ENCODE measurements at regions not wholly inside any gene's neighbourhood (a gene's known extent, or its start where the extent isn't known, plus 50 kb on each side); places are given as distances from the start of the nearest gene placed in this dataset.

DNA sequence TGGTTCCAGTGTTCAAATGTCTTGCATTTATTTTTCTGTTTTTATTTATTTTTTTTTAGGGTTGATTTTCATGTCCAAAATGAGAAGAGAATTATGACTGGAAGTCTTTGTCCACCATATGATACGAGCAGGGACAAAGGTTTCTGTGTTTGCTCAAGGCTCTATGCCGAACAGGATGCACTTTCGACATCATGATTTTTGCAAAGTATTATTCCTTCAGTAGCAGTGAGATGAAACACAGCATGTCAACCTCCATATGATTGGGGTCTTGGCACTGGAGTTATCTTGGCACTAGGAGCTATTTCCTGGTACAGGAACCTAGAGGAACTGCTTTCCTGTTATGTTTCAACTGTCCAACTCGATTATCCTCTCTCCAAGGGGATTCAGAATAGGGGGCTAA is 72.6 kb downstream of the UCHL1 start:
- Mint-ChIP-seq H3K27ac (no peak overlapping the region), H3K9me3 (ENCODE audit: low read depth) (no peaks in the 10 kb centered on the region), H3K36me3 (ENCODE audit: low read depth) (no peaks in the 10 kb centered on the region), H3K4me1 (no peaks in the 10 kb centered on the region), H3K27me3 (peaks cover 11% of the 10 kb centered on the region), H3K4me3 (no peak overlapping the region)
- DNase-seq (no peak), ATAC-seq (no peak)
- ChIA-PET POLR2A (no interaction called here), CTCF (no interaction called here)
- intact Hi-C loops (cut with DNase I, micrococcal nuclease) = no loop called here

DNA sequence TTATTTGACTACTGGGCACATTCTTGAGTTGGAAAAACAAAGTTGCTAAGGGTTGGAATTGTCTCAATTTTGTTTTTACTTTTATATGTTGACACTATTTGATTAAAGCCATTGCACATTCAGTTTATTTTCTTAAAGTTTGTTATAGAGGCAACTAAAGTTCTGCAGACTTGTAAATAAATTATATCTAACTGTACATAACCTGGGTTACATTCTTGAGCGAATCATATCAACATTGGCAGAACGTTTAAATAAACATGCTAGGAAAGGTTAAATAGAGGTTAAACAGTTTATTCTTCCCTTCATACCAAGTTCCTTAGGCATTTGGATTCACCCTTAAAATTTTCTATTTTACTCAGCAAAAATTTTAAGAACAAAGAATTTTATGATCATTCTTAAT is 74.5 kb downstream of the UCHL1 start:
- Mint-ChIP-seq H3K27me3 (peaks cover 6% of the 10 kb centered on the region), H3K27ac (no peak overlapping the region), H3K9me3 (ENCODE audit: low read depth) (no peaks in the 10 kb centered on the region), H3K4me1 (no peaks in the 10 kb centered on the region), H3K4me3 (no peak overlapping the region), H3K36me3 (ENCODE audit: low read depth) (no peaks in the 10 kb centered on the region)
- no peak for DNase-seq
- CTCF ChIA-PET = no interaction called here
- no peak for ATAC-seq
- intact Hi-C loops (cut with DNase I, micrococcal nuclease) = no loop called here
- POLR2A ChIA-PET = no interaction called here

DNA sequence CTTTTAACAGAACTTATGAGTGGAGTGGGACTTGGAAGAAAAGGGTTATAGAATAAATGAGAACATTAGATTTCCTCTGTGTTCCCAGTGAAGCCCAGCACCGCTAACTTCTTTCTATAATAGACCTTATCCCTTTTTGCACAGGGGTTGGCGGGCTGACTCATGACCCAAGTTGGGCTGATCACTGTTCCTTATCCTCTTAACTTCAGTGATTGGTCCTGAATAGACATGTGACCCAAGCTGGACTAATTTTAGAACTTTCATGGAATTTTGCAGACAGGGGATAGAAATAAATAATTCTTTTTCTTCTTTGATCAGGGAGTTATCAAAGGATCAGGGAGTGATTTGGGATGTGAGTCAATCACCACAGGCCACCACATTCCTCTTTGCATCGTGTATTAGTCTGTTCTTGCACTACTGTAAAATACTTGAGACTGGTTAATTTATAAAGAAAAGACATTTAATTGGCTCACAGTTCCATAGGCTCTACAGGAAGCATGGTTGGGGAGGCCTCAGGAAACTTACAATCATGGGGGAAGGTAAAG is 75.9 kb downstream of the UCHL1 start:
- Mint-ChIP-seq H3K27me3 (peaks cover 5% of the 10 kb centered on the region), H3K9me3 (ENCODE audit: low read depth) (no peaks in the 10 kb centered on the region), H3K36me3 (ENCODE audit: low read depth) (no peaks in the 10 kb centered on the region), H3K4me1 (no peaks in the 10 kb centered on the region), H3K27ac (no peak overlapping the region), H3K4me3 (no peak overlapping the region)
- ChIA-PET POLR2A (no interaction called here), CTCF (no interaction called here)
- DNase-seq (no peak), ATAC-seq (no peak)
- intact Hi-C loops (cut with DNase I, micrococcal nuclease) = no loop called here

DNA sequence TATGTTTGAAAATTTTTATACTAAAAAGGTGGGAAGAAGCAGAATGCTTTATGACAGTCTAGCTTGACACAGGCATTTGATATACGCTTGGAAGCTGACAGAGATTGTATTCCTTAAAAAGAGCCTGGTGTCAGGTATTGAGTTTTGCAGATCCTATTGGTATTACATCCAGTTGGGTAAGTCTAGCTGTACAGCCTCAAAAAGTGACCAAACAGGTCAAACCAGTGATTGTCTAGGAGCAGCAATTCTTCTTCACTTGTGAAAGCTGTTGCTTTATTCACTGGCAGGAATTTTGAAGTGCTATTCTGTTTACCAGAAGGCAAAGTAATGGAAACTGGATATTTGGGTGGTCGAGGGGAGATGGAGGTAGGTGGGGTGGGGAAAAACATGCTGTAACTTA is 77.5 kb downstream of the UCHL1 start:
- ChIA-PET POLR2A (no interaction called here), CTCF (no interaction called here)
- H3K4me3 Mint-ChIP-seq = no peak overlapping the region
- DNase-seq = no peak
- intact Hi-C loops (cut with DNase I, micrococcal nuclease) = no loop called here
- no peak for ATAC-seq
- peaks cover 5% of the 10 kb centered on the region for H3K27me3 Mint-ChIP-seq
- H3K36me3 Mint-ChIP-seq (ENCODE audit: low read depth) = no peaks in the 10 kb centered on the region
- H3K9me3 Mint-ChIP-seq (ENCODE audit: low read depth) = peaks cover 2% of the 10 kb centered on the region
- no peaks in the 10 kb centered on the region for H3K4me1 Mint-ChIP-seq
- no peak overlapping the region for H3K27ac Mint-ChIP-seq

DNA sequence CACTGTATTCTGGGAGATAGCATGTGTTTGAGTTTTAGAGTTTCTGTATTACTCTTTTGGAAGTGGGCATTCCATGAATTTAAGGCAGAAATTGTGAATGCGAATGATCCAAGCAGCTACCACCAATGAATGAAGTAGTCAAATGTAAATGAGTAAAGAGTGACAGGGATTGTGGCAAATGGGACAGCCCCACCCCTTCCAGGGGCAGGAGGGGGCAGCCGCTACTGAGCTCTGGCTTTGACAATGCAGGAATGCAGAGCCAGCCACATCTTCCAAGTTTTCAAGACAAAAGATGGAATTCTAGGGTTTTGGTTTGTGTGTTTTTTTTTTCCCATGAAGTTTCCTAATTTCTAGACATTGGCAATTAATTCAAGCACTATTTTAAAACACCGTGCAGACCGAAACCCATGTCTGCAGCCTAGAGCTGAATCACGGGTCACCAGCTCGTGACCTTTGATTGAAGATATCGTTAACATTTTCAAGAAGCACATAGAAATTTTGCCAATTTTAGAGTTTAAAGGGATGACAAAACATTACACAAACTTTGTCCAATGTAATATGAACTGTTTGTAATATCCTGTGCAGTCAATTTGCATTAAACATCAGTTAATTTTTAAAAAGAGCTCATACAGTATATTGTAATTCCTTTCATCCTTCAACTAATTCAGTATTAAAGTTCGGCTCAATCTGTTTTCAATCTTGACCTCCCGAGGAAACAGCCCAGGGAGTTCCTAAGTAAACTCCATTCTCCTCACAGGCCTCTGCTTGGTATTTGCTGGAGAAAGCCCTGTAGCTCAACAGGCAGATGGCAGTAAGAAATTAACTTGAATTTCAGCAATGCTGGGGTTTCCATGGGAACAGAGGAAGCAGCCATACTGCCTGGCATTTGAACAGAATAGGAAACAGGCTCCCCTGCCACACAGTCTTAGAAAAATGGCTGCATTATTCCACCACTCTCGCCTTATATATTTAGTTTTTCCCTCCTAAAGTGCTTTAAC is 83.4 kb downstream of the UCHL1 start:
- Mint-ChIP-seq H3K27ac (no peak overlapping the region), H3K36me3 (ENCODE audit: low read depth) (no peaks in the 10 kb centered on the region), H3K4me1 (no peaks in the 10 kb centered on the region), H3K27me3 (peaks cover 4% of the 10 kb centered on the region), H3K4me3 (no peak overlapping the region), H3K9me3 (ENCODE audit: low read depth) (peaks cover 8% of the 10 kb centered on the region)
- ATAC-seq (no peak), DNase-seq (no peak)
- POLR2A ChIA-PET = no interaction called here
- intact Hi-C loops (cut with DNase I, micrococcal nuclease) = no loop called here
- CTCF ChIA-PET = no interaction called here

DNA sequence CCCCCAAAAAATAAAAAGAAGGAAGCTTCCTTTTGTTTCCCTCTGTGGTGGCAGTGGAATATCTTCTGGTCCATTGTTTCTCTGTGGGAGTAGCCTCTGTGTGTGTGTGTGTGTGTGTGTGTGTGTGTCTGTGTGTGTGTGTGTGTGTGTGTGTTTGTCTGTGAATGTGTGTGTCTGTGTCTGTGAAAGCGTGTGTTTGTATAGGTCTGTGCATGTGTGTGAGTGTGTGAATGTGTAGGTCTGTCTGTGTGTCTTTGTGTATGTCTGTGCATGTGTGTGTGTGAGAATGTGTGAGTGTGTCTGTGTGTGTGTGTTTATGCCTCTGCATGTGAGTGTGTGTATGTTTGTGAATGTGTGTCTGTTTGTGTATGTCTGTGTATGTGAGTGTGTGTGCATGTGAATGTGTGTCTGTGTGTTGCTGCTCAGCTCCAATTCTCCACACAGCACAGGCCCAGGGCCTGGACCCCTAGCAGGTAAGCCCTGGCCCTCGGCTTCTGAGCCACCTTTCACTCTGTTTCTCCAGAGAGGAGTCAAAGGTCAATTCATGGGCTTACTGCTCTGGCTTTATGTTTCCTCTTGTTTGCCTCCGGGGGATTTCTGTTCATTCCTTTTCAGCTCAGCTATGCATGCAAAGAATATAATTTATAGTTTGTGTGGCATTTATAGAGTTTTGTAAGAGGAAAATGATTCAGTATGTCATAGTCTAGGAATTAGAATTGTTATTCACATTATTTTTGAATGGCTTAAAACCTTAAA is 89.8 kb downstream of the UCHL1 start:
- no peak overlapping the region for H3K27ac Mint-ChIP-seq
- H3K27me3 Mint-ChIP-seq = peaks cover 5% of the 10 kb centered on the region
- ATAC-seq (no peak), DNase-seq (no peak)
- H3K9me3 Mint-ChIP-seq (ENCODE audit: low read depth) = no peaks in the 10 kb centered on the region
- POLR2A ChIA-PET = no interaction called here
- no peaks in the 10 kb centered on the region for H3K4me1 Mint-ChIP-seq
- H3K36me3 Mint-ChIP-seq (ENCODE audit: low read depth) = no peaks in the 10 kb centered on the region
- H3K4me3 Mint-ChIP-seq = no peak overlapping the region
- intact Hi-C loops (cut with DNase I, micrococcal nuclease) = no loop called here
- CTCF ChIA-PET = no interaction called here

DNA sequence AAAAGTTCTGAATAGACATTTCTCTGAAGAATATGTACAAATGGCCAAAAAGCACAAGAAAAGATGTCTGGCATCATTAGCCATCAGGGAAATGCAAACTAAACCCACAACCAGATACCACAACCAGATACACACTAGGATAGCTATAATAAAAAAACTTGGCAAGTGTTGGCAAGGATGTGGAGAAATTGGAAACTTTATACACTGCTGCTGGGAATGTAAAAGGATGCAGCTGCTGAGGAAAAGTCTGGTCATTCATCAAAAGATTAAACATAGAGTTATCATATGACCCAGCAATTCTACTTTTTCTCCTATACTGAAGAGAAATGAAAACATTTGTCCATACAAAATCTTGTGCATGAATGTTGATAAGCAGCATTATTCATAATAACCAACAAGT is 92.3 kb downstream of the UCHL1 start:
- H3K9me3 Mint-ChIP-seq (ENCODE audit: low read depth) = no peaks in the 10 kb centered on the region
- no peak for ATAC-seq
- H3K27ac Mint-ChIP-seq = no peak overlapping the region
- no peak for DNase-seq
- H3K4me1 Mint-ChIP-seq = no peaks in the 10 kb centered on the region
- no peak overlapping the region for H3K4me3 Mint-ChIP-seq
- H3K36me3 Mint-ChIP-seq (ENCODE audit: low read depth) = no peaks in the 10 kb centered on the region
- POLR2A ChIA-PET = no interaction called here
- CTCF ChIA-PET = no interaction called here
- peaks cover 5% of the 10 kb centered on the region for H3K27me3 Mint-ChIP-seq
- intact Hi-C loops (cut with DNase I, micrococcal nuclease) = no loop called here

DNA sequence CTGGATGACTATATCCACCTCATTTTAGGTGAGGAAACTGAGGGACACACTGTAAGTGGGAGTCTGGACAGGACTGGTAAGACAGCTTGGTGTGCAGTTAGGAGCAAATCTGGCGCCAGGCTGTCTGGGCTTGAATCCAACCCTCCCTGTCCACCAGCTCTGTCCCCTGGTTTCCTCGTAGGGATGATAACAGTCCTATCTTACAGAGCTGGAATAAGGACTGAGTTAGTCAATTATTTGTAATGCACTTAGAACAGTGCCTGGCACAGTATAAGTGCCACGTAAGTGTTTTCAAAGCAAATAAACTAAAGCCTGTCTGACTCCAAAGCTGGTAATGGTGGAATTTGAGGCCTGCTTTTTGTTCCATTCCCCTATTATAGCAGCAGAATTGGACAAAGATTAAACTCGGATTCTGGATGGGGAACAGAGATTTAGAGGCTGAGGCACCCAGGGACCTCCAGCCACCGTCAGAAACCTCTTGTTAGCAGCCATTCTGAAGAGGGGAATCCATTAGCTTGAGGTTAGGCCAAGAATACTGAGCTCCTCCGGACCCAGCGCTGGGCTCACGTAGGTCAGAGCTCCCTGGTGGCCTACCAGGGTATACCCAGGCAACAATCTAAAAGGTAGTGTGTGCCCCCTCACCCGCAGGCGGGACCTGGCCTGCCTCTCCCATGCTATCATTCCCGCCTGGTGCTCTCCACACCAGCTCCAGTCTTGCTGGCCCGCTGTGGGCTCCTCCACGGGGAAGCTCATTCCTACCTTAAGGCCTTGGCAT is 102.1 kb downstream of the UCHL1 start:
- Mint-ChIP-seq H3K4me3 (no peak overlapping the region), H3K27me3 (peaks cover 37% of the 10 kb centered on the region), H3K27ac (no peak overlapping the region), H3K9me3 (ENCODE audit: low read depth) (peaks cover 2% of the 10 kb centered on the region), H3K36me3 (ENCODE audit: low read depth) (no peaks in the 10 kb centered on the region), H3K4me1 (no peaks in the 10 kb centered on the region)
- no peak for ATAC-seq
- CTCF ChIA-PET = no interaction called here
- no peak for DNase-seq
- POLR2A ChIA-PET = no interaction called here
- intact Hi-C loops (cut with DNase I, micrococcal nuclease) = no loop called here

DNA sequence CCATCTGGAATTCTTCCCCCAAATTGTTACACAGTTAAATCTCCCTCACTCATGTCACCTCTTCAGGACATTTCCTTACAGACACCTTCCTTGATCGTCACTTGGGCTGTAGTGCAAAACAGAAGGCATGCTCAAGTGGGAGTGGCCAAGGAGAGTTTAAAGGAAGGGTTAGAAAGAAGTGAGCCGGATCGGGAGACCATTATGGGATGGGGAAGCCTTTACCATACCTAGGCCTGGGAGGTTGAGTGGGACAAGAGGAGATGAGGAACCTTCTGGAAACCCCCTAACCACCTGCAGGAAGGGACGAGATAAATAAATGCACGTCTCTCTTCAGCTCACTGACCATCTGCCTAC is 102.7 kb downstream of the UCHL1 start:
- Mint-ChIP-seq H3K4me1 (no peaks in the 10 kb centered on the region), H3K9me3 (ENCODE audit: low read depth) (peaks cover 2% of the 10 kb centered on the region), H3K4me3 (no peak overlapping the region), H3K27ac (no peak overlapping the region), H3K36me3 (ENCODE audit: low read depth) (no peaks in the 10 kb centered on the region), H3K27me3 (peaks cover 37% of the 10 kb centered on the region)
- no peak for DNase-seq
- intact Hi-C loops (cut with DNase I, micrococcal nuclease) = no loop called here
- ChIA-PET CTCF (no interaction called here), POLR2A (no interaction called here)
- ATAC-seq = no peak

DNA sequence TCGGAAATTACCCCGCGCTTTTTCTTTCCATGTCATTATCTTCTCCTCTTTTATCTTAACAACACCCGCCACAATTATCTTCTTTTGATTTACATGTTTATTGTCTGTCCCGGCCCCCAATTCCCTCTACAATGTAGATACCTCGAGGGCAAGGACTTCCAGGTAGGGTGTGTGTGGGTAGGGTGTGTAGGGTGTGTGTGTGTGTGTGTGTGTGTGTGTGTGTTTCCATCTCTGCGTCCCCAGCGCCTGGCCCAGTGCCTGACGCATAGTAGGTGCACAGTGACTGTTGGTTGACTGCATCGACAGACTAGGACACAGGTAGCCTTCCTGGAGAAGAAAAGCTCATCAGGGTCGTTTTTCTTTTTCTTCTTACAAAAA is 103.1 kb downstream of the UCHL1 start:
- ChIA-PET POLR2A (no interaction called here), CTCF (no interaction called here)
- Mint-ChIP-seq H3K27me3 (peaks cover 39% of the 10 kb centered on the region), H3K27ac (no peak overlapping the region), H3K4me1 (no peaks in the 10 kb centered on the region), H3K4me3 (no peak overlapping the region), H3K36me3 (ENCODE audit: low read depth) (no peaks in the 10 kb centered on the region), H3K9me3 (ENCODE audit: low read depth) (peaks cover 2% of the 10 kb centered on the region)
- no peak for ATAC-seq
- intact Hi-C loops (cut with DNase I, micrococcal nuclease) = no loop called here
- DNase-seq = no peak

DNA sequence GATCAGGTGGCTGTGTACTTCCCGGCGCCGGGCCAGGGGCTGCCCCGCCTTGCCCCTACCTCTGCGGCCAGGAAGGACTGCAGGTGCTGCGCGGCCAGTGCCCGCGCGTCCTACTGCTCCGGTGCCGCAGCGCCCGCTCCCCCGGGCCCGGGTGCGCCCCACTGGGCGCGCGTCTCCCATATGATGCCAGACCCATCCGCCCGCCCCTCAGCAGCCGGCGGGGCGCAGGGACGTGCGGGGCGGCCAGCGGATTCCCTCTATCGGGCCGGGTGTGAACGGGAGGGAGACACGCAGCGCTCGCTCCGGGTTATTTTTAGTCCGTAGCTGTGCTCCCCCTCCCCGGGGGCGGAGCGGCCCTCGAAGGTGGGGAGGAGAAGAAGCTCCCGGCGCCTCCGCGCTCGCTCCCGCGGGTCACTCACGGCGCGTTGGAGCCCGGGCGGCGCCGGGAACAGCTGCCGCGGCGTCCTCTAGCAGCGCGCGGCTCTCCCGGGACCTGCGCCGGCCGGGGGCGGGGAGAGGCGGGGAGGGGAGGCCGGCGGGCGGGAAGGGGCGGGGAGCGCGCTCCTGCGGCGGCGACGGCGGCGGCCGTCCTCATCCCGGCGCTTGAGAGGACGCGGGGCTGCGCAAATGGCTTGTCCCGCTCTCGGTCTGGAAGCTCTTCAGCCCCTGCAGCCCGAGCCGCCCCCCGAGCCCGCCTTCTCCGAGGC is 103.6 kb downstream of the UCHL1 start:
- ATAC-seq = no peak
- intact Hi-C loops (cut with DNase I, micrococcal nuclease) = no loop called here
- ChIA-PET POLR2A (no interaction called here), CTCF (interaction anchor here (0.6 kb wide), 1 partner anchor 148 kb away, joined by 3 read pairs; no protein-coding TSS in a partner anchor)
- Mint-ChIP-seq H3K4me1 (no peaks in the 10 kb centered on the region), H3K27ac (no peak overlapping the region), H3K36me3 (ENCODE audit: low read depth) (no peaks in the 10 kb centered on the region), H3K4me3 (no peak overlapping the region), H3K27me3 (peaks cover 38% of the 10 kb centered on the region), H3K9me3 (ENCODE audit: low read depth) (no peaks in the 10 kb centered on the region)
- DNase-seq = peak; percentile 25
